HK-2 (cell line): ENCODE measurements at regions not wholly inside any gene's neighbourhood (a gene's known extent, or its start where the extent isn't known, plus 50 kb on each side); places are given as distances from the start of the nearest gene placed in this dataset.
"Not testable (repeated sequence)": the region's sequence is repeated elsewhere in the genome, so short reads cannot be mapped to it uniquely, and the experiment has no call there.

Experiments
- DNase-seq: peaks from one replicate; pipeline ENCODE4 v3.0.0-alpha.2; 2018; ENCODE audit not compliant: unreplicated experiment

GRCh38 chr21:19048098-19048672, 644.6 kb upstream of the TMPRSS15 start:
- DNase-seq, result no peak

GRCh38 chr21:19049567-19049966, 646.0 kb upstream of the TMPRSS15 start:
- no peak for DNase-seq

GRCh38 chr21:19065164-19065563, 661.6 kb upstream of the TMPRSS15 start:
- no peak for DNase-seq

- no peak for DNase-seq
These were observed 672.4 kb upstream of the TMPRSS15 start for GRCh38 chr21:19076031-19076430.

GRCh38 chr21:19109694-19110093, 706.1 kb upstream of the TMPRSS15 start:
- DNase-seq, result no peak

GRCh38 chr21:19119259-19119658, 715.7 kb upstream of the TMPRSS15 start:
- not testable (repeated sequence) for DNase-seq

GRCh38 chr21:19120591-19120990, 717.0 kb upstream of the TMPRSS15 start:
- no peak for DNase-seq

- DNase-seq, result no peak
These were observed 718.8 kb upstream of the TMPRSS15 start for GRCh38 chr21:19122356-19122755.

- DNase-seq, result no peak
These were observed 719.5 kb upstream of the TMPRSS15 start for GRCh38 chr21:19123053-19123452.

- no peak for DNase-seq
These were observed 719.9 kb upstream of the TMPRSS15 start for GRCh38 chr21:19123525-19123924.

GRCh38 chr21:19124691-19125090, 721.1 kb upstream of the TMPRSS15 start:
- DNase-seq, result no peak

GRCh38 chr21:19130379-19131028, 726.9 kb upstream of the TMPRSS15 start:
- no peak for DNase-seq

- DNase-seq, result no peak
These were observed 737.9 kb upstream of the TMPRSS15 start for GRCh38 chr21:19141511-19141910.

GRCh38 chr21:19145682-19146293, 742.2 kb upstream of the TMPRSS15 start:
- DNase-seq, result no peak

- DNase-seq, result no peak
These were observed 744.5 kb upstream of the TMPRSS15 start for GRCh38 chr21:19148056-19148455.

GRCh38 chr21:19171585-19171984, 768.0 kb upstream of the TMPRSS15 start:
- no peak for DNase-seq

- no peak for DNase-seq
These were observed 778.1 kb upstream of the TMPRSS15 start for GRCh38 chr21:19181604-19182140.

- DNase-seq, result no peak
These were observed 794.4 kb upstream of the TMPRSS15 start for GRCh38 chr21:19197950-19198349.

GRCh38 chr21:19198801-19199200, 795.2 kb upstream of the TMPRSS15 start:
- DNase-seq, result no peak

GRCh38 chr21:19218163-19218562, 814.6 kb upstream of the TMPRSS15 start:
- no peak for DNase-seq

GRCh38 chr21:19224090-19224489, 820.5 kb upstream of the TMPRSS15 start:
- DNase-seq, result no peak

- DNase-seq, result no peak
These were observed 824.6 kb upstream of the TMPRSS15 start for GRCh38 chr21:19228226-19228625.

- not testable (repeated sequence) for DNase-seq
These were observed 830.3 kb upstream of the TMPRSS15 start for GRCh38 chr21:19233841-19234240.
